NCI-H1694 treated with DMSO at 0.1 percent for 48 hours (cell line): ENCODE measurements at regions not wholly inside any gene's neighbourhood (a gene's known extent, or its start where the extent isn't known, plus 50 kb on each side); places are given as distances from the start of the nearest gene placed in this dataset.
"Not testable (repeated sequence)": the region's sequence is repeated elsewhere in the genome, so short reads cannot be mapped to it uniquely, and the experiment has no call there.

Experiments
- DNase-seq: peaks from one replicate; lab custom pipeline; 2025; lab: John Stamatoyannopoulos, UW

GRCh38 chr1:80633947-80634706, 1166.6 kb upstream of the ADGRL2 start:
- no peak for DNase-seq

- no peak for DNase-seq
Observed at GRCh38 chr1:80632284-80632683, 1168.5 kb upstream of the ADGRL2 start.

GRCh38 chr1:80629304-80629837, 1171.4 kb upstream of the ADGRL2 start:
- DNase-seq: no peak

GRCh38 chr1:80624682-80625081, 1176.1 kb upstream of the ADGRL2 start:
- no peak for DNase-seq

DNA sequence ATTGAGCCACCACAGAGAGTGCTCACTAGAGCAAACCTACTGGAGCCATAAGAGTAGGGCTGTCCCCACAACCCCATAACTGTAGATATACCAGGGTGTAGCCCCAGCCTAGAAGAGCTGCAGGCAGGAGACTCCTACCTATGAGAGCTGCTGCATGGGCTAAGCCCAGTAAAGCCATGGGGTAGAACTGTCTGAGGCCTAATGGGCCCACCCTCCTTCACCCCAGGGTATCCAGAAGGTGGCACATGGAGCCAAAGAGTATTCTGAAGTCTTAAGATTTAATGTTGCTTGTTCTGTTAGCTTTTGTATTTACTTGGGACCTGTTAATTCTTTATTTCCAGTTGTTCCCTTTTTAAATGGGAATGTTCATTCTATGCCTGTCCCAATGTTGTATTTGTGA, 1193.7 kb upstream of the ADGRL2 start:
- DNase-seq: no peak

GRCh38 chr1:80594013-80594412, 1206.7 kb upstream of the ADGRL2 start:
- no peak for DNase-seq

GRCh38 chr1:80593197-80593596, 1207.5 kb upstream of the ADGRL2 start:
- no peak for DNase-seq

DNA sequence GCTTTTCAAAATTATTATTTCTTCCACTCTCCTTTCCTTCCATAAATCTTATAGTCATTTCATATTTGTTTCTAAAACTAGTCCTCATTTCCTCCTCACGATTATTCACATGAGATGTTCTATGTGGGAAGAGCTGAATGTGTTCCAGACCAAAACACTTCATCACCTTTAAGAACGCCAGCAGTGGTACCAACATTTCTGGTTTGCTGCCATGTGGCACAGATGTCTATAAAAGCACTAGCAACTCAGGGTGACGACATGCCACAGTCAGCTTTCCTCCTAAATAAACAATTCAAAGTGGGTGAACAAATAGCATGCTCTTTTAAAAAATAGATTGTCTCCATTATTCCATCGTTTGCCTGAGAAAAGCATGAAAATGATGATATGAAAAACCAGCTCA, 1217.8 kb upstream of the ADGRL2 start:
- peak; percentile 34 for DNase-seq

GRCh38 chr1:80579055-80579454, 1221.7 kb upstream of the ADGRL2 start:
- no peak for DNase-seq

- DNase-seq: no peak
Observed at GRCh38 chr1:80566867-80567266, 1233.9 kb upstream of the ADGRL2 start.

DNA sequence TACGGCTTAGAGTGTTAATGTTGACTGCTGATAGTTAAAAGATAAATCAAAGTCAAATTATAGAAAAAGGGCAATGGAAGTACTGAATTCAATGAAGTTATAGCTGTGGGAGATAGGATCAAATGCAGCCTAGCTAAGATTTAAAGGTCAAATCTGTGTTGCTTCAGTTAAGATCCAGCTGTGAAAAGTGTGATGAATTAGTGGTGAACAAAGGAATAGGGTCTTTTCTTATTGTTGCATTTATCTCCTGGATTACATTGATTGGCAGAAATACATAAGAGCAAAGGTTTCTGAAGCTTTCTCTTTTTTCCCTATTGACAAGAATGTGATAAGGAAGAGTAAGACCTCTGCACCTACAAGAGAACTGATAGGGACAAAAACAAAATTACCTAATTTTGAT, 1234.6 kb upstream of the ADGRL2 start:
- no peak for DNase-seq

DNA sequence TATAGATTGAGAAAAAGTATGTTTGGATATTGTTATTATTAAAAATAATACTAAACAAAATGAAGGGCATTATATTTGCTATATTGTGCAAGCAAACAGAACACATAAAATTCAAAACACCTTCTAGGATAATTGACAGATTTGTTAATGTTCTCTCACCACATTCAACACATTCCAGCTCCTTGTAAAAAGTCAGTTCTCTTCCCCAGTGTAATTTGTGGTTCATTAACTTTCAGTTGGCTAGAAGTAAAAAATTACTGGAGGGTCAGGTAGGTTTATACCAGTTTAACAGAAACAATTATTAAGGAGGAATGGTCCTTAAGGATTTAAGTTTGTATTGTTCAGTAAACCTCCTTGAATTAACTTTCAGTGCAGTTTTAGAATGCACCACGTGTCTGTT, 1235.3 kb upstream of the ADGRL2 start:
- DNase-seq: no peak

DNA sequence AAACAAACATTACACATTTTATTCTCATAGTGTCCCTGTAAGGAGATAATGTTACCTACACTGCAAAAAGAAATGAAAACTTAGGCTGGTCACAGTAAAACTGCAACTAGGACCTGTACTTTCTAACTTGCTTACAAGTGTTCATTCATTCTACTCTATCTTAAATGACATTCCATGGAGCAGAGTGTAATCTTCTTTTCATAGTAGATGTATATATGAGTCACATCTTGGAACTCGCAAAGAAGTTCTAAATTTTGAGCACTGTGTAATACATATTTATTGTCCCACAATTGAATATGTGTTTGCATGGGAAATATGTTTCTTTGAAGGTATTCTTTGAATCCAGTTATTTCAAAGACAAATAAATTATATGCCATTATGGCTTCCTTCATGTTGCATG, 1258.5 kb upstream of the ADGRL2 start:
- no peak for DNase-seq

DNA sequence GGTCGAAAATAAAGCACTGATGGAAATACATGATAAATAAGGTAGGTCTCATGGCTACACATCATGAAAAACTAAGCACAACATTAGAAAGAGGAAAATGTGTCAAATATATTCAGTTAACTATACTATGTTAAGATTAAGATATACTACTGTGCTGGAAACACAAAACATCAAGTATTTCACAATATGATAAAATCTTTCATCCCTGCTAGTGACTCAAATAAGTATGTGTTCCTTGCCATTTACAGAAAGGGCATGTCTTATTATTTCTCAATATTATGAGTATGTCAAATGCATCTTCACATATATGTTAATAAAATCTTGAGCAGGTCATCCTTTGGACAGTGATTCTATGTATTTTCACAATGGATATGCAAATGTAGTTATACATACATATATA, 1260.1 kb upstream of the ADGRL2 start:
- no peak for DNase-seq

DNA sequence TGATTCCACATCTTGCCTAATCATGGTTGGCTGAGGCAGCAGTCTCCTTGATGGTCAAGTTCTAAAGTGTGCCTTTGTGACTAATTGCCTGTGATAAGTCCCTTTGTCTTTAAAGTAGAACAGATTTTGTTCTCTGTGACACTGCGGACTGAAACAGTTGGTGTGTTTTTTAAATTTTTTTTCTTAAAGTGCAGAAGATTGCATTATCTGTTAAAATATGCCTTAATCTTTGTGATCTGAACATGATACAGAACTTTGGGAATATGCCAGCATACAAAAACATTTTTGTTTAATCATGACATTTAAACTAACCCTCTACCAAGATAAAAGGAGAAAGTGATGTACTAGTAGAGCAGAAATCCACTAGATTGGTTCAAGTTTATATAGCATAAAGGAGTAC, 1260.6 kb upstream of the ADGRL2 start:
- no peak for DNase-seq

DNA sequence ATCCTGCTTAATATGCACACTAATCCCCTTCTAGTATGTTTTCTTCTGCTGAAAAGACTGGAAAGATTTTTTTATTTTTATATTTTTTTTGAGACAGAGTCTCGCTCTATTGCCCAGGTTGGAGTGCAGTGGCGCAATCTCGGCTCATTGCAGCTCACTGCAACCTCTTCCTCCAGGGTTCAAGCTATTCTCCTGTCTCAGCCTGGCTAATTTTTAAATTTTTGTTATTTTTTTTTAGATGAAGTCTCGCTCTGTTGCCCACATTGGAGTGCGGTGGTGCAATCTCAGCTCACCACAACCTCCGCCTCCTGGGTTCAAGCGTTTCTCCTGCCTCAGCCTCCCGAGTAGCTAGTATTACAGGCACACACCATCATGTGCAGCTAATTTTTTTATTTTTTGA, 1261.4 kb upstream of the ADGRL2 start:
- not testable (repeated sequence) for DNase-seq

- no peak for DNase-seq
Observed at GRCh38 chr1:80536461-80536860, 1264.3 kb upstream of the ADGRL2 start.

- no peak for DNase-seq
Observed at GRCh38 chr1:80535466-80535865, 1265.3 kb upstream of the ADGRL2 start.

DNA sequence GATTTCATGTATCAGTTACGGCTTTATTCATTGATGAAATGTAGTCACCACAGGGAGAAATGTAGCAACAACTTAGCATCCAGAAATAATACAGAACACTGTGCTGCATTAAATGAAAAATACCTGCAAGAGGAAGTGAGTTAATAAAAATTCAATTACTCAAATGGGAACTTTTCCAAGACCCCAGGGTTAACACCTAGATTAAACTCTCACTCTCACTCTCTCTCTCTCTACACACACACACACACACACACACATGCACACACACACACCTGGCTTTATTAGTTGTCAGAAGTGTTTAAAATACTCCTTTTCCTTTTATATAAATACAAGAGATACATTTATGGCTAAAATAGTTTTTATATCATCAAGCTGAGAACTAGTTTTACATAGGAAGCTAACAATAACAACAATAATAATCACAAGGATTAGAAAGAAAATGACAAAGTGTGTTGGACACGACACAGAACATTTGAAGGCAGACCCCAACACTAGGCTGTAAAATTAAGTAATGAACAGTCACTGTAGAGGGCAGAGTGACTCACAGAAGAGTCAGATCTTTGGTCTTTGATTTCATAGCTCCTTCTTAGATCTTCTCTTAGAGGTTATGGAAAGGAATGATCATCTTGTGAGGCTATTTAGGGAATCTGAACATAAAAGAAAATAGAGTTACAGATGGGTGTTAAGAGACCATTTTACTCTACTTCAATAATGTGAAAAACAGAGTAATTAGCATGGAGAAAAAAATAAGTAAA, 1266.0 kb upstream of the ADGRL2 start:
- DNase-seq: no peak

GRCh38 chr1:80533775-80534334, 1266.9 kb upstream of the ADGRL2 start:
- no peak for DNase-seq

DNA sequence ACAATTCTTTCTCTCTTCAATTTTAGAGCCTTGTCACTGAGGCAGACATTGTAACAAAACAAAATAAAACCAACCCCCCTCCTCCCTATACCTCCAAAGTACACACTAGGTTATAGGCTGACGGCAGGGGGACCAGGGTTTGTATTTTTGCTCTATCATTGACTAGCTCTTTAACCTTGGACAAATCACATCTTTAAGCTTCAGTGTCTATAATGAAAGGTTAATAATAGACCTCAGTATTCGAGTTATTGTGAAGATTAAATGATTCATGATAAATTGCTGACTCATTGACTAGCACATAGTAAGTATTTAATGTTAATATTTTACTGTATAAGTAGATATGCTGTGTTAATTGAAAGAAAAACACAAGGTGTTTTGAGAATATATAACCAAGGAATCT, 1267.6 kb upstream of the ADGRL2 start:
- no peak for DNase-seq

- no peak for DNase-seq
Observed at GRCh38 chr1:80531182-80531581, 1269.6 kb upstream of the ADGRL2 start.

DNA sequence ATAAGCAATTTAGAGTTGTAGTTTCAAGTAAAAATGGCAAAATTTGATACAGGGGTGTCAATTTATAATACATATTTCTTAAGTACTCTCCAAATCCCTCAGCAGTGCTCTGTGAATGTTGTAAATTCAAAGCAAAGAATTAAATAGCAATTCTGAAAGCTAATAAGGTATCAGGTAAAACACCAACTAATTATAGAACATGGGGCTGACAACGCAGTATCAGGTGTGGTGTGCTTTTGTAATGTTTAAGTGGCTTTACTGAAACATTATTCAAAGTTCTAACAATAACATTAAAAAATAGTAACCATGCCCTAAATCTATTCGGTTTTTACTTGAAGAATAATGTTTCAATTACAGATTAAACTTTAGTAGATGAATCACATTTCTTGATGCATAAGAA, 1271.2 kb upstream of the ADGRL2 start:
- DNase-seq: no peak
